ENCODE measurements at regions not wholly inside any gene's neighbourhood (a gene's known extent, or its start where the extent isn't known, plus 50 kb on each side); places are given as distances from the start of the nearest gene placed in this dataset.

GRCh38 chr11:45518833-45519535, 146.4 kb downstream of the CHST1 start:
- Mint-ChIP-seq H3K4me3 (no peak overlapping the region), H3K36me3 (ENCODE audit: low read depth) (no peaks in the 10 kb centered on the region), H3K27me3 (ENCODE audit: insufficient read depth) (peaks cover 15% of the 10 kb centered on the region), H3K27ac (no peak overlapping the region), H3K4me1 (ENCODE audit: low read depth) (peaks cover 6% of the 10 kb centered on the region; the same call in 1 of the 2 replicates), H3K9me3 (no peaks in the 10 kb centered on the region)
- no peak for DNase-seq
- no peak for TF ChIP-seq CTCF (IDR thresholded peaks at IDR 0.05)

DNA sequence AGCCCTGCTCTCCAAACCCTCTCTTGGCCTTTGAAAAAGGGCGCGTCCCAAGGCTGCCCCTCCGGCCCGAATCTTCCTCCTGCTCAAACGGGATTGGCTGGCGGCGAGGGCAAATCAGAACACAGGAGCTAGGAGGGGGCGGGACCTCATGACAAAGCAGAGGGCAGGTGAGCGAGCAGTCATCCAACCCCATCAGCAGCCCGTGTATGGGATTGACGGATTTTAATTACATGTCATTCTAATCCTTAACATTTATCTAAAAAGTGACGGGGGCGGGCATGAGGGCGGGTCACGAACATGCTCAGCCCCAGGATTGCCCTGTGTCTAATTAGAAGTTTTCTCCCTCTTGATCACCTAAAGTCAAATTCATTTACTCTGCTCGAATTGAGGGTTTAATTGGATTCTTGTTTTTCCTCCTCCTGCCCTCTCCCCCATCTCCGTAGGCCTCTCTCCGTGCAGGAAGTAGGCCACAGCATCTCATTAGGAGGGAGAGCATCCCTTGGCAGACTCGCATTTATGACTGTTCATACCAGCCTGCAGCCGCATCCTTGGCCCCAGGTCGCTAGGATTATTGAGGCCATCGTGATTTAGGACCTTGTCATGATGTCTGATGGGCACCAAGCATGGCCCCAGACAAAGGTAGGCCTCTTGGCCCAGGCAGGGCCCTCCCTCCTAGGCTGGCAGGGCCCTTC, 147.1 kb downstream of the CHST1 start:
- Mint-ChIP-seq H3K27me3 (ENCODE audit: insufficient read depth) (peaks cover 18% of the 10 kb centered on the region), H3K9me3 (no peaks in the 10 kb centered on the region), H3K36me3 (ENCODE audit: low read depth) (no peaks in the 10 kb centered on the region), H3K27ac (no peak overlapping the region), H3K4me3 (no peak overlapping the region), H3K4me1 (ENCODE audit: low read depth) (peaks cover 6% of the 10 kb centered on the region; the same call in 1 of the 2 replicates)
- TF ChIP-seq CTCF (IDR thresholded peaks at IDR 0.05), result no peak
- no peak for DNase-seq

- no peak overlapping the region for H3K4me3 Mint-ChIP-seq
- H3K4me1 Mint-ChIP-seq (ENCODE audit: low read depth), result peaks cover 6% of the 10 kb centered on the region; the same call in 1 of the 2 replicates
- peaks cover 16% of the 10 kb centered on the region for H3K27me3 Mint-ChIP-seq (ENCODE audit: insufficient read depth)
- DNase-seq, result no peak
- no peaks in the 10 kb centered on the region for H3K9me3 Mint-ChIP-seq
- no peaks in the 10 kb centered on the region for H3K36me3 Mint-ChIP-seq (ENCODE audit: low read depth)
- no peak overlapping the region for H3K27ac Mint-ChIP-seq
- TF ChIP-seq CTCF (IDR thresholded peaks at IDR 0.05), result no peak
Measured at GRCh38 chr11:45517171-45517770, 148.2 kb downstream of the CHST1 start.

DNA sequence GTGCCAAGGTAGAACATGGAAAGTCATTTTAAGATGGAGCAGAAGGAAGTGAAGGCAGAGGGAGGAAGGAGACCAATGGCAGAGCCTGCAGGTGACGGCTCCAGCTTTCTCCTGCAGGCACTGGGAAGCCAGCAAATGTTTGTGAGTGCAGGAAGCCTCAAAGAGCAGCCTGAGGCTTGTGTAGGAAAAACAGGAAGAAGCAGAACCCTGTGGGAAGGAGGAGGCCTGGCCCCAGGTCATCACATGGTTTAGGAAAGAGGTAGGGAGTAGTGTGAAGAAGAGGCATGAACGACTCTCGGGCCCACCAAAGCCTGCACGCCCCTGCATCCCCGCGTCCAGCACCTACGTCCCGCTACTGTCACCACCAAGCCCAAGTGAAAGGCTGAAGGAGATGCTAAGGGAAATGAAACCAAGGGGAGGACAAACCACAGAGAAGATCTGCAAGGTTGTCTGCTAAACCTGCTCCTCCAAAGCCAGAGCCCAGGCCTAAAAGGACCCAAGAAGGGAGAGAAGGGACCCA, 151.5 kb downstream of the CHST1 start:
- Mint-ChIP-seq H3K9me3 (no peaks in the 10 kb centered on the region), H3K4me3 (no peak overlapping the region), H3K27me3 (ENCODE audit: insufficient read depth) (peaks cover 29% of the 10 kb centered on the region), H3K36me3 (ENCODE audit: low read depth) (no peaks in the 10 kb centered on the region), H3K4me1 (ENCODE audit: low read depth) (peaks cover 6% of the 10 kb centered on the region; the same call in 1 of the 2 replicates), H3K27ac (no peak overlapping the region)
- no peak for DNase-seq
- no peak for TF ChIP-seq CTCF (IDR thresholded peaks at IDR 0.05)

DNA sequence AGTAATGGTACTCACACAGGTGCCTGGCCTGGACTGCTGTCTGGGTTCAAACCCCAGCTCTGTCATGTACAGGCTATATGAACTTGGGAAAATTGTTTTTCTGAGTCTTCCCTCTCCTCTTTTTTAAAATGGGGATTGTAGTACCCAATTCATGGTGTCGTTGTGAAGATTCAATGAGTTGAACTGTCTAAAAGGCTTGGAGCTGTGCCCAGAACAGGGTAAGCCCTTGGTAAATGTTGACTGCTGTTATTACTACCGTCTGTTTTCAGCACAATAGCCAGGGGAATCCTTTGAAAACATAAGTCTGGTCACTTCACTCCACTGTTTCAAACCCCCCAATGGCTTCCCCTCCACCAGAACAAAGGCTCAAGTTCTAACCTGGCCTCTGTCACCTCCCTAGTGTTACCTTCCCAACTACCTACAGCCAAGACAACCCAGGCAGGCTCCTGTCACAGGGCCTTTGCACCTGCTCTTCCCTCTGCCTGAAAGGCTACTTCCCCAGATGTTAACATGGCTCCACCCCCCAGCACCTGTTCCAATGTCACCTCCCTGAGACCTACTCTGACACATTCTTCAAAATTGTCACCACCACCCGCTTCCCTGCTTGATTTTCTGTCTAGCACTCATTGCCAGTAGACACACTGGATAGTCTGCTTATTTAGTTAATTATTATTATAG, 152.8 kb downstream of the CHST1 start:
- Mint-ChIP-seq H3K9me3 (no peaks in the 10 kb centered on the region), H3K27ac (no peak overlapping the region), H3K36me3 (ENCODE audit: low read depth) (no peaks in the 10 kb centered on the region), H3K4me1 (ENCODE audit: low read depth) (peaks cover 5% of the 10 kb centered on the region; the same call in 1 of the 2 replicates), H3K27me3 (ENCODE audit: insufficient read depth) (peaks cover 30% of the 10 kb centered on the region), H3K4me3 (no peak overlapping the region)
- no peak for TF ChIP-seq CTCF (IDR thresholded peaks at IDR 0.05)
- no peak for DNase-seq

All from HFFc6 (cell line).